Prostate gland (tissue), 2 donors: ENCODE measurements at regions not wholly inside any gene's neighbourhood (a gene's known extent, or its start where the extent isn't known, plus 50 kb on each side); places are given as distances from the start of the nearest gene placed in this dataset.

Experiments used
- CTCF ChIP-seq, 4 experiments: fragments of 200-600 bp in 2 of 4; fragments of 450-650 bp in 2 of 4; sonication (generic) in 2 of 4; IDR thresholded peaks; 1 replicate in 3 of 4; 2 replicates in 1 of 4; pipeline ENCODE4 v1.5.1; 2016 to 2019; ENCODE audit warnings: antibody characterized with exemption in 4 of 4, mild to moderate bottlenecking in 2 of 4, moderate library complexity in 2 of 4
- POLR2A ChIP-seq: fragments of 450-650 bp; IDR thresholded peaks from one replicate; pipeline ENCODE4 v1.6.1; 2016; ENCODE audit warnings: antibody characterized with exemption, mild to moderate bottlenecking

GRCh38 chr2:125643585-125643984 is 1012.4 kb upstream of the GYPC start:
- TF ChIP-seq CTCF (IDR thresholded peaks at IDR 0.05) (no peak), POLR2A (no peak)
